ENCODE measurements at regions not wholly inside any gene's neighbourhood (a gene's known extent, or its start where the extent isn't known, plus 50 kb on each side); places are given as distances from the start of the nearest gene placed in this dataset.

DNA sequence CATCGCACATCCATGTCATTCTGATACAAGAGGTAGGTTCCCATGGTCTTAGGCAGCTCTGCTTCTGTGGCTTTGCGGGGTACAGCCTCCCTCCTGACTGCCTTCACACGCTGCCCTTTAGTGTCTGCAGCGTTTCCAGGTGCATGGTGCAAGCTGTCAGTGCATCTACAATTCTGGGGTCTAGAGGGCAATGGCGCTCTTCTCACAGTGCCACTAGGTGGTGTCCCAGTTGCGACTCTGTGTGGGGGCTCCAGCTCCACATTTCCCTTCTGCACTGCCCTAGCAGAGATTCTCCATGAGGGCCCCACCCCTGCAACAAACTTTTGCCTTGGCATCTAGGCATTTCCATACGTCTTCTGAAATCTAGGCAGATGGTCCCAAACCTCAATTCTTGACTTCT, 138.2 kb upstream of the BRINP3 start:
- no peaks in the 10 kb centered on the region for H3K9me3 ChIP-seq (ENCODE audit: severe bottlenecking)
- no peak for ATAC-seq (ENCODE audit: low read depth)
- H3K27me3 ChIP-seq (ENCODE audit: insufficient read depth, poor library complexity, severe bottlenecking) = no peaks in the 10 kb centered on the region
- H3K36me3 ChIP-seq (ENCODE audit: low read depth) = no peaks in the 10 kb centered on the region
- TF ChIP-seq, protein P1, sequence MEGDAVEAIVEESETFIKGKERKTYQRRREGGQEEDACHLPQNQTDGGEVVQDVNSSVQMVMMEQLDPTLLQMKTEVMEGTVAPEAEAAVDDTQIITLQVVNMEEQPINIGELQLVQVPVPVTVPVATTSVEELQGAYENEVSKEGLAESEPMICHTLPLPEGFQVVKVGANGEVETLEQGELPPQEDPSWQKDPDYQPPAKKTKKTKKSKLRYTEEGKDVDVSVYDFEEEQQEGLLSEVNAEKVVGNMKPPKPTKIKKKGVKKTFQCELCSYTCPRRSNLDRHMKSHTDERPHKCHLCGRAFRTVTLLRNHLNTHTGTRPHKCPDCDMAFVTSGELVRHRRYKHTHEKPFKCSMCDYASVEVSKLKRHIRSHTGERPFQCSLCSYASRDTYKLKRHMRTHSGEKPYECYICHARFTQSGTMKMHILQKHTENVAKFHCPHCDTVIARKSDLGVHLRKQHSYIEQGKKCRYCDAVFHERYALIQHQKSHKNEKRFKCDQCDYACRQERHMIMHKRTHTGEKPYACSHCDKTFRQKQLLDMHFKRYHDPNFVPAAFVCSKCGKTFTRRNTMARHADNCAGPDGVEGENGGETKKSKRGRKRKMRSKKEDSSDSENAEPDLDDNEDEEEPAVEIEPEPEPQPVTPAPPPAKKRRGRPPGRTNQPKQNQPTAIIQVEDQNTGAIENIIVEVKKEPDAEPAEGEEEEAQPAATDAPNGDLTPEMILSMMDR (IDR thresholded peaks at IDR 0.05; ENCODE audit: poor library complexity, severe bottlenecking) = no peak
- DNase-seq (ENCODE audit: low spot score) = no peak
- H3K4me3 ChIP-seq (ENCODE audit: severe bottlenecking) = no peak overlapping the region
- H3K4me1 ChIP-seq (ENCODE audit: insufficient read depth, poor library complexity, severe bottlenecking) = no peaks in the 10 kb centered on the region
- no peak overlapping the region for H3K27ac ChIP-seq (ENCODE audit: poor library complexity, severe bottlenecking)

DNA sequence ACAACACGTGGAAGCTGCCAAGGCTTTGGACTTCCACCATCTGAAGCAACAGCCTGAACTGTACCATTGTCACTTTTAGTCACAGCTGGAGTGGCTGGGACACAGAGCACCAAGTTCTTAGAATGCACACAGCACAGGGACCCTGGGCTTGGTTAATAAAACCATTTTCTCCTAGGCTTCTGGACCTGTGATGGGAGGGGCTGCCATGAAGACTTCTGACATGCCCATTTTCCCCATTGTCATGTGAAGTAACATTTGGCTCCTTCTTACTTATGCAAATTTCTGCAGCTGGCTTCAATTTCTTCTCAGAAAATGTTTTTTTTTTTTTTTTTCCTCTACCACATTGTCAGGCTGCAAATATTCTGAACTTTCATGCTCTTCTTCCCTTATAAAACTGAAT, 138.6 kb upstream of the BRINP3 start:
- Histone ChIP-seq H3K4me3 (ENCODE audit: severe bottlenecking) (no peak overlapping the region), H3K27ac (ENCODE audit: poor library complexity, severe bottlenecking) (no peak overlapping the region), H3K27me3 (ENCODE audit: insufficient read depth, poor library complexity, severe bottlenecking) (no peaks in the 10 kb centered on the region), H3K4me1 (ENCODE audit: insufficient read depth, poor library complexity, severe bottlenecking) (no peaks in the 10 kb centered on the region), H3K36me3 (ENCODE audit: low read depth) (no peaks in the 10 kb centered on the region), H3K9me3 (ENCODE audit: severe bottlenecking) (no peaks in the 10 kb centered on the region)
- no peak for DNase-seq (ENCODE audit: low spot score)
- TF ChIP-seq, protein P1 (IDR thresholded peaks at IDR 0.05; ENCODE audit: poor library complexity, severe bottlenecking) = no peak
- no peak for ATAC-seq (ENCODE audit: low read depth)

DNA sequence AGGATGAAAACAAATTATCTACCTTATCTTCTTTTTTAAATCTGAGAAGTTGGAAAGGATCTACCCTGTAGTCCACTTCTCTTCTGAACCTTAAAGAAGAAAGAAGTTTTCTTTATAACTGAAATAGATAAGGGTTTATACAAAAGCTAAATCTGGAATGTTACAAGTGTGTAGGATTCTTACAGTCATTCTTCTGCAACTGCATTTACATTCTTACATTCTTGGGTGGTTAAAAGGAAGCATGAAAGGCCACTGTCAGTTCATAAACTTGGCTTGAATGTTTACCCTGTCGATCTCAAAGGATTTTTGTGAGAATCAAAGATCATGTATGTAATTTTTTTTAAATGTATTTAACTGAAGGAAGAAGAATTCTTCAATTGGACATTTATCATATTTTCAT, 142.1 kb upstream of the BRINP3 start:
- H3K27ac ChIP-seq (ENCODE audit: poor library complexity, severe bottlenecking) = no peak overlapping the region
- ATAC-seq (ENCODE audit: low read depth) = no peak
- no peak for DNase-seq (ENCODE audit: low spot score)
- TF ChIP-seq, protein P1 (IDR thresholded peaks at IDR 0.05; ENCODE audit: poor library complexity, severe bottlenecking) = no peak
- H3K27me3 ChIP-seq (ENCODE audit: insufficient read depth, poor library complexity, severe bottlenecking) = no peaks in the 10 kb centered on the region
- H3K36me3 ChIP-seq (ENCODE audit: low read depth) = no peaks in the 10 kb centered on the region
- H3K4me1 ChIP-seq (ENCODE audit: insufficient read depth, poor library complexity, severe bottlenecking) = no peaks in the 10 kb centered on the region
- no peak overlapping the region for H3K4me3 ChIP-seq (ENCODE audit: severe bottlenecking)
- no peaks in the 10 kb centered on the region for H3K9me3 ChIP-seq (ENCODE audit: severe bottlenecking)

DNA sequence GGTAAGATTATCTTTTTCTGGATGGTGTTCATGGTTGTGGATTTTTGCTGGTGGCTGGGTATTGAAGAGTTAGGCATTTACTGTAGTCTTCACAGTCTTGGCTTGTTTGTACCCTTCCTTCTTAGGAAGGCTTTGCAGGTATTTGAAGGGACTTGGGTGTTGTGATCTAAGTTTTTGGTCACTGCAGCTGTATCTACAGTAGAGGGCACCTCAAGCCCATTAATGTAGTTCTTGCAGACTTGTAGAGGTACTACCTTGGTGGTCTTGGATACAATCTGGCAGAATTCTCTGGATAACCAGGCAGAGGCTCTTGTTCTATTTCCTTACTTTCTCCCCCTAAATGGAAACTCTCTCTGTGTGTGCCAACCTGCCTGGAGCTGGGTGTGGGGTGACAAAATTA, 155.8 kb upstream of the BRINP3 start:
- H3K27me3 ChIP-seq (ENCODE audit: insufficient read depth, poor library complexity, severe bottlenecking) = no peaks in the 10 kb centered on the region
- no peaks in the 10 kb centered on the region for H3K36me3 ChIP-seq (ENCODE audit: low read depth)
- H3K27ac ChIP-seq (ENCODE audit: poor library complexity, severe bottlenecking) = no peak overlapping the region
- ATAC-seq (ENCODE audit: low read depth) (no peak), DNase-seq (ENCODE audit: low spot score) (no peak)
- no peaks in the 10 kb centered on the region for H3K4me1 ChIP-seq (ENCODE audit: insufficient read depth, poor library complexity, severe bottlenecking)
- no peak overlapping the region for H3K4me3 ChIP-seq (ENCODE audit: severe bottlenecking)
- TF ChIP-seq, protein P1 (IDR thresholded peaks at IDR 0.05; ENCODE audit: poor library complexity, severe bottlenecking) = no peak
- H3K9me3 ChIP-seq (ENCODE audit: severe bottlenecking) = no peaks in the 10 kb centered on the region

DNA sequence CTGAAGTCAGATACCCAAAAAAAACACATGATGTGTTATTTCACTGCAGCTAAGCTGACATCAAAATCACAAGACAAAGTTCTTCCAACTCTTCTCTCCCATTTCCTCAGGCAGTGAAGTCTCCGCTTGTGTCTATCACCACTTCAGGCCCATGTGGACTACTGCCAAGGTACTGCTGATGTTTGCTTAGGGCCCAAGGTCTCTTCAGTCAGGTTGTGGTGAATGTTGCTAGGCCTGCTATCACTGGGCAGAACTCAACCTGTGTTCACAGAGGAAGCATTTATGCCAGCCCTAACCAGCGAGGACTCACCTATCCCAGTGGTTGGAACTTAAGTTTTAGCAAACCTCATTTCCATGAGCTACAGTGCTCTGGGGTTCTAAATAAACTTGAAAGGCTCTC, 156.5 kb upstream of the BRINP3 start:
- Histone ChIP-seq H3K27me3 (ENCODE audit: insufficient read depth, poor library complexity, severe bottlenecking) (no peaks in the 10 kb centered on the region), H3K27ac (ENCODE audit: poor library complexity, severe bottlenecking) (no peak overlapping the region), H3K4me3 (ENCODE audit: severe bottlenecking) (no peak overlapping the region), H3K4me1 (ENCODE audit: insufficient read depth, poor library complexity, severe bottlenecking) (no peaks in the 10 kb centered on the region), H3K9me3 (ENCODE audit: severe bottlenecking) (no peaks in the 10 kb centered on the region), H3K36me3 (ENCODE audit: low read depth) (no peaks in the 10 kb centered on the region)
- ATAC-seq (ENCODE audit: low read depth) (no peak), DNase-seq (ENCODE audit: low spot score) (no peak)
- TF ChIP-seq, protein P1 (IDR thresholded peaks at IDR 0.05; ENCODE audit: poor library complexity, severe bottlenecking) = no peak
